GM12878 (cell line): ENCODE measurements at regions not wholly inside any gene's neighbourhood (a gene's known extent, or its start where the extent isn't known, plus 50 kb on each side); places are given as distances from the start of the nearest gene placed in this dataset.

Source experiments
- ATAC-seq: fragments of 200-7000 bp; cut with Tn5 transposase; 3 replicates; pipeline ENCODE4 v1.9.1; 2020; ENCODE audit warnings: mild to moderate bottlenecking, moderate library complexity
- BruUV-seq: library from RNA; stranded (reverse); fragments of 400-500 nt; replicated peaks from 2 replicates; lab custom pipeline; 2021; lab: Mats Ljungman, UMichigan
- CTCF ChIA-PET: fragments of 300-600 bp; sonication (Branson Sonifier 250); formaldehyde crosslinking; extraction: SDS; loops from one replicate; lab custom pipeline; 2021; ENCODE audit warnings: inconsistent platforms; lab: Yijun Ruan, JAX
- POLR2A ChIA-PET: fragments of 350-600 bp; formaldehyde crosslinking; extraction: SDS; loops from one replicate; lab custom pipeline; 2021; ENCODE audit warnings: inconsistent platforms; lab: Charles Lee
- RAD21 ChIA-PET: fragments of 300-600 bp; sonication (Branson Sonifier 250); formaldehyde crosslinking; loops from one replicate; lab custom pipeline; 2023; ENCODE audit warnings: antibody characterized with exemption; ENCODE audit not compliant: unreplicated experiment; lab: Charles Lee
- SMC1A ChIA-PET: fragments of 300-600 bp; sonication (Branson Sonifier 250); formaldehyde crosslinking; loops from one replicate; lab custom pipeline; 2023; ENCODE audit not compliant: unreplicated experiment, uncharacterized antibody; lab: Charles Lee
- DNase-seq: peaks from one replicate; pipeline ENCODE4 v3.0.0-alpha.2; 2011; ENCODE audit warnings: low read depth, low spot score
- FAIRE-seq: peaks from 3 replicates; lab custom pipeline; 2011; peaks lifted over from hg19 to GRCh38; lab: Jason Lieb, UNC
- H2AFZ ChIP-seq: 2 replicates; pipeline ENCODE4 v1.6.0; 2011; ENCODE audit warnings: low read depth, low read length, control low read depth; ENCODE audit not compliant: control insufficient read depth
- H3K27ac ChIP-seq: 2 replicates; pipeline ENCODE4 v1.5.1; 2011; ENCODE audit warnings: control low read depth; ENCODE audit not compliant: control insufficient read depth, insufficient read depth
- H3K27me3 ChIP-seq, 2 experiments: replicated peaks in 1 of 2; 2 replicates each; pipeline versions ENCODE4 v1.6.0 to v1.6.1; 2011; ENCODE audit warnings: low read length in 1 of 2; ENCODE audit not compliant: control insufficient read depth in 2 of 2, insufficient read depth in 2 of 2
- H3K36me3 ChIP-seq, 2 experiments: 2 replicates each; pipeline ENCODE4 v1.5.1; 2011; ENCODE audit warnings: low read length in 1 of 2; ENCODE audit not compliant: control insufficient read depth in 2 of 2, insufficient read depth in 2 of 2
- H3K4me1 ChIP-seq: 2 replicates; pipeline ENCODE4 v1.6.1; 2011; ENCODE audit warnings: mild to moderate bottlenecking, low read length, moderate library complexity, mixed read lengths; ENCODE audit not compliant: control insufficient read depth, insufficient read depth
- H3K4me2 ChIP-seq: 2 replicates; pipeline ENCODE4 v1.6.0; 2011; ENCODE audit warnings: control low read depth; ENCODE audit not compliant: control insufficient read depth, insufficient read depth
- H3K4me3 ChIP-seq: fragments of 200-600 bp; sonication (generic); 2 replicates; pipeline ENCODE4 v1.5.1; 2016
- H3K79me2 ChIP-seq: 2 replicates; pipeline ENCODE4 v1.6.0; 2011; ENCODE audit warnings: low read length; ENCODE audit not compliant: control insufficient read depth, insufficient read depth
- H3K9ac ChIP-seq: 2 replicates; pipeline ENCODE4 v1.8.0; 2011; ENCODE audit warnings: low read length, control low read depth, mixed read lengths; ENCODE audit not compliant: control insufficient read depth, insufficient read depth
- H3K9me3 ChIP-seq: replicated peaks from 3 replicates; pipeline ENCODE4 v1.5.1; 2011; ENCODE audit warnings: mild to moderate bottlenecking, low read length; ENCODE audit not compliant: control insufficient read depth, insufficient read depth
- H4K20me1 ChIP-seq: 2 replicates; pipeline ENCODE4 v1.6.0; 2011; ENCODE audit not compliant: control insufficient read depth, insufficient read depth
- ATF7 ChIP-seq: fragments of 450-650 bp; IDR thresholded peaks from 2 replicates; pipeline ENCODE4 v1.6.1; 2016; ENCODE audit warnings: low read depth, mild to moderate bottlenecking
- BCL11A ChIP-seq: IDR thresholded peaks from 2 replicates; pipeline ENCODE4 v1.6.1; 2011; ENCODE audit warnings: low read depth, low read length
- CREB1 ChIP-seq: IDR thresholded peaks from 2 replicates; pipeline ENCODE4 v1.6.1; 2012; ENCODE audit warnings: low read depth, mild to moderate bottlenecking, inconsistent platforms
- EED ChIP-seq: sonication (generic); IDR thresholded peaks from 2 replicates; pipeline ENCODE4 v1.6.1; 2016; ENCODE audit warnings: antibody characterized with exemption, low read depth
- KAT2A ChIP-seq: conservative IDR thresholded peaks from 2 replicates; pipeline ENCODE4 v1.6.1; 2011; ENCODE audit warnings: low read depth, low read length; ENCODE audit not compliant: control insufficient read depth
- NR2C2 ChIP-seq: IDR thresholded peaks from 2 replicates; pipeline ENCODE4 v1.6.1; 2011; ENCODE audit warnings: borderline replicate concordance, low read depth; ENCODE audit not compliant: control insufficient read depth, insufficient read length
- NR2F1 ChIP-seq: fragments of 450-650 bp; conservative IDR thresholded peaks from 2 replicates; pipeline ENCODE4 v1.6.1; 2017; ENCODE audit warnings: mild to moderate bottlenecking
- NRF1 ChIP-seq: conservative IDR thresholded peaks from 2 replicates; pipeline ENCODE4 v1.6.1; 2011; ENCODE audit warnings: mild to moderate bottlenecking, low read depth, low read length, improper control_type of control experiment
- SRF ChIP-seq, 2 experiments: IDR thresholded peaks; 2 replicates each; pipeline ENCODE4 v1.6.1; 2011; ENCODE audit warnings: low read depth in 2 of 2, low read length in 2 of 2, mild to moderate bottlenecking in 1 of 2, moderate library complexity in 1 of 2
- WGBS: methylation state at CpG from one replicate; pipeline ENCODE4 v1.1.6; 2016; ENCODE audit warnings: low lambda C conversion rate; ENCODE audit not compliant: insufficient replicate concordance, insufficient coverage; ENCODE audit errors: missing lambda C conversion rate; 5-methylcytosine and 5-hydroxymethylcytosine counted together
- in situ Hi-C: fragments of 300-500 bp; cut with MboI; formaldehyde crosslinking; loops from 9 replicates; pipeline ENCODE4 v1.14.3; 2018; ENCODE audit warnings: mixed read lengths
- intact Hi-C: fragments of 100-400 bp; cut with micrococcal nuclease; formaldehyde crosslinking; loops from one replicate; pipeline ENCODE4 v1.14.2; 2022; ENCODE audit not compliant: unreplicated experiment
- TF ChIP-seq, protein P1 (sequence below): fragments of 450-650 bp; IDR thresholded peaks from 2 replicates; pipeline ENCODE4 v1.6.1; 2016; ENCODE audit warnings: mild to moderate bottlenecking

DNA sequence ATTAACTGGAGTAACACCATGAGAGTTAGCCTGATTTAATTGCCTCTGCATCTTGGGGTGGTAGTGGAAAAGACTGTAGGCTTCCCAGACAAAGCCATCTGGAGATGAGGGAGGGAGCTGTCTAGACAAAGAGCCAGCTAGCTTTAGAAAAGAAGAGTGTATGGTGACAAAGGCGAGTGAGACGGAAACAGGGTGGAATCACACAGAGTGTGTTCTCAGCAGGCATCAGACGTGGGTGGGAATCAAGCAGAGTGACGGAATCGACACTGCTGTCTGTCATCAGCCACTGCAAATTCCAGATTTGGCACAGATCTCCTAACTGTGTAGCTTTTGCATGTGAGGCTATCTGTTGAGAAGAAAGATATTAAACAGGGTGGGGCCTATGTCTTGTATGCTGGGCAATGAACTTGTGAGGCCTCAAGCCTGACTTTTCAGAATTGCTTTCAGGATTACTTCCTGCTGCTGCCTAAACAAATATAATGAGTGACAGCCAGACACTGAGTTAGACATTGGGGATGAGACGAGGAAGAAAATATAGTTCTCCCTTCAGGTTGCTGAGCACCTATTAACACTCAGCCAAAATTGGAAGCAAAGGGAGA is 236.5 kb upstream of the GRIP1 start:
- TF ChIP-seq NR2C2 (no peak), BCL11A (no peak), SRF (IDR thresholded peaks at IDR 0.05; ENCODE audit: low read depth in 2 of 2, low read length in 2 of 2) (no peak), ATF7 (no peak), NR2F1 (no peak), NRF1 (no peak), CREB1 (no peak), KAT2A (no peak), EED (no peak)
- TF ChIP-seq, protein P1, sequence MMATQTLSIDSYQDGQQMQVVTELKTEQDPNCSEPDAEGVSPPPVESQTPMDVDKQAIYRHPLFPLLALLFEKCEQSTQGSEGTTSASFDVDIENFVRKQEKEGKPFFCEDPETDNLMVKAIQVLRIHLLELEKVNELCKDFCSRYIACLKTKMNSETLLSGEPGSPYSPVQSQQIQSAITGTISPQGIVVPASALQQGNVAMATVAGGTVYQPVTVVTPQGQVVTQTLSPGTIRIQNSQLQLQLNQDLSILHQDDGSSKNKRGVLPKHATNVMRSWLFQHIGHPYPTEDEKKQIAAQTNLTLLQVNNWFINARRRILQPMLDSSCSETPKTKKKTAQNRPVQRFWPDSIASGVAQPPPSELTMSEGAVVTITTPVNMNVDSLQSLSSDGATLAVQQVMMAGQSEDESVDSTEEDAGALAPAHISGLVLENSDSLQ, result no peak
- TF ChIP-seq, all 136 proteins: peak for 0
- 49% methylated on average over 6 of the region's 6 CpGs for WGBS
- Histone ChIP-seq H4K20me1 (no peaks in the 10 kb centered on the region), H3K4me1 (no peaks in the 10 kb centered on the region), H3K9me3 (no peaks in the 10 kb centered on the region), H3K9ac (no peak overlapping the region), H3K27ac (no peak overlapping the region), H3K4me2 (no peak overlapping the region), H3K4me3 (no peak overlapping the region), H3K79me2 (no peaks in the 10 kb centered on the region), H2AFZ (no peak overlapping the region), H3K27me3 (no peaks in the 10 kb centered on the region), H3K36me3 (no peaks in the 10 kb centered on the region)
- ChIA-PET POLR2A (no interaction called here), RAD21 (no interaction called here), SMC1A (no interaction called here), CTCF (no interaction called here)
- in situ Hi-C loops, result no loop called here
- DNase-seq, result no peak
- FAIRE-seq, result no peak
- ATAC-seq, result no peak
- intact Hi-C loops, result no loop called here
- BruUV-seq, result no TSS peak
